ENCODE measurements at regions not wholly inside any gene's neighbourhood (a gene's known extent, or its start where the extent isn't known, plus 50 kb on each side); places are given as distances from the start of the nearest gene placed in this dataset.

DNA sequence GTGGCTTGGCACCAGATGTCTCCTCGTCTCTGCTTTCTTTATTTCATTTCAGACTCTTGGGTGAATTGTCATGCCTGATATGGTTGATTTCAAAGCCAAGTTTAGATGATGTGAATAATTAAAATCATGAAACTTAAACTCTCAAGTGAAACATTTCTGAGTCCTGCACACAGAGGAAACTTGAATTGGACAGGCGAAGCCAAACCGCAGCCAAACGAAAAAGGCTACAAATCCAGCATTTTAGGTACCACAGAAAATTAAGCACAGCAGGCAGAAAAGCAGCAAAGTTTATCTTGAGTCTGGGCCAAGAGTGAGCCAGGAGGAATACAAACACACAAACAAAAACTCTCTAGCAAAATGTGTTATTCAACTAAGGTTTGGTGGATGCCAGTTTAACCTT lies 659.8 kb upstream of the KLF4 start:
- no peak overlapping the region for H2AFZ ChIP-seq (replicated peaks; ENCODE audit: low read length, poor library complexity)
- H2BK15ac ChIP-seq (ENCODE audit: low read depth, low read length), result no peak overlapping the region
- no peak overlapping the region for H2AK5ac ChIP-seq (ENCODE audit: low read depth, low read length)
- BruUV-seq (replicated peaks), result no TSS peak
- no peaks in the 10 kb centered on the region for H3K79me1 ChIP-seq (ENCODE audit: low read depth in 1 of 2, low read length in 2 of 2)
- no peak overlapping the region for H4K8ac ChIP-seq (ENCODE audit: low read depth in 2 of 2, low read length in 2 of 2)
- no peak overlapping the region for H2BK120ac ChIP-seq (ENCODE audit: low read depth, low read length)
- H3K9me1 ChIP-seq (ENCODE audit: insufficient read depth, low read length), result no peaks in the 10 kb centered on the region
- H3K4me2 ChIP-seq (ENCODE audit: low read depth, low read length), result no peak overlapping the region
- no peak overlapping the region for H3K27ac ChIP-seq (ENCODE audit: insufficient read depth, low read length)
- H2BK20ac ChIP-seq (ENCODE audit: low read depth, low read length), result no peak overlapping the region
- H3K9ac ChIP-seq (ENCODE audit: low read depth, low read length), result no peak overlapping the region
- no peak overlapping the region for H2BK5ac ChIP-seq (ENCODE audit: low read depth, low read length, poor library complexity, severe bottlenecking)
- no peak overlapping the region for H4K91ac ChIP-seq (ENCODE audit: insufficient read depth, low read depth, low read length)
- peaks cover 2% of the 10 kb centered on the region; the same call in 1 of the 2 replicates for H3K9me3 ChIP-seq (ENCODE audit: control insufficient read depth, insufficient read depth, low read length)
- H4K5ac ChIP-seq (ENCODE audit: low read depth, low read length), result no peak overlapping the region
- intact Hi-C loops (cut with micrococcal nuclease), result no loop called here
- H3K4me3 ChIP-seq (ENCODE audit: insufficient read depth, low read depth, low read length), result no peak overlapping the region
- H3K36me3 ChIP-seq (ENCODE audit: control insufficient read depth, insufficient read depth, low read length), result no peaks in the 10 kb centered on the region
- TF ChIP-seq MAZ (IDR thresholded peaks at IDR 0.05; ENCODE audit: borderline replicate concordance, low read depth, low read length) (no peak), MAFK (IDR thresholded peaks at IDR 0.05; ENCODE audit: low read depth, low read length) (no peak), SMC3 (IDR thresholded peaks at IDR 0.05; ENCODE audit: low read depth, low read length) (no peak), NFE2L2 (IDR thresholded peaks at IDR 0.05; ENCODE audit: low read depth, low read length) (no peak), FOS (IDR thresholded peaks at IDR 0.05; ENCODE audit: low read depth, low read length) (no peak), RFX5 (IDR thresholded peaks at IDR 0.05; ENCODE audit: low read depth, low read length) (no peak), BHLHE40 (IDR thresholded peaks at IDR 0.05; ENCODE audit: low read depth, low read length) (no peak), RAD21 (IDR thresholded peaks at IDR 0.05; ENCODE audit: low read length) (no peak), CHD1 (IDR thresholded peaks at IDR 0.05; ENCODE audit: low read depth, low read length) (no peak)
- TF ChIP-seq, protein P1, sequence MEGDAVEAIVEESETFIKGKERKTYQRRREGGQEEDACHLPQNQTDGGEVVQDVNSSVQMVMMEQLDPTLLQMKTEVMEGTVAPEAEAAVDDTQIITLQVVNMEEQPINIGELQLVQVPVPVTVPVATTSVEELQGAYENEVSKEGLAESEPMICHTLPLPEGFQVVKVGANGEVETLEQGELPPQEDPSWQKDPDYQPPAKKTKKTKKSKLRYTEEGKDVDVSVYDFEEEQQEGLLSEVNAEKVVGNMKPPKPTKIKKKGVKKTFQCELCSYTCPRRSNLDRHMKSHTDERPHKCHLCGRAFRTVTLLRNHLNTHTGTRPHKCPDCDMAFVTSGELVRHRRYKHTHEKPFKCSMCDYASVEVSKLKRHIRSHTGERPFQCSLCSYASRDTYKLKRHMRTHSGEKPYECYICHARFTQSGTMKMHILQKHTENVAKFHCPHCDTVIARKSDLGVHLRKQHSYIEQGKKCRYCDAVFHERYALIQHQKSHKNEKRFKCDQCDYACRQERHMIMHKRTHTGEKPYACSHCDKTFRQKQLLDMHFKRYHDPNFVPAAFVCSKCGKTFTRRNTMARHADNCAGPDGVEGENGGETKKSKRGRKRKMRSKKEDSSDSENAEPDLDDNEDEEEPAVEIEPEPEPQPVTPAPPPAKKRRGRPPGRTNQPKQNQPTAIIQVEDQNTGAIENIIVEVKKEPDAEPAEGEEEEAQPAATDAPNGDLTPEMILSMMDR (conservative IDR thresholded peaks at IDR 0.05; ENCODE audit: low read depth, low read length), result no peak
- ATAC-seq (ENCODE audit: low read depth) (no peak), DNase-seq (no peak)
- ChIA-PET POLR2A (ENCODE audit: unreplicated experiment) (interaction anchor here (0.6 kb wide), 1 partner anchor 808 kb away, joined by 3 read pairs; no protein-coding TSS in a partner anchor), CTCF (no interaction called here)
- dilution Hi-C loops (cut with HindIII; ENCODE audit: low sequenced_read_pairs, unreplicated experiment), result no loop called here
- no peak overlapping the region for H3K14ac ChIP-seq (replicated peaks; ENCODE audit: low read depth, low read length)
- no peaks in the 10 kb centered on the region; the same call in 1 of the 2 replicates for H3K4me1 ChIP-seq (ENCODE audit: control insufficient read depth, insufficient read depth, low read length)
- H4K20me1 ChIP-seq (ENCODE audit: insufficient read depth, low read length), result no peaks in the 10 kb centered on the region
- no peaks in the 10 kb centered on the region for H3K27me3 ChIP-seq (ENCODE audit: control insufficient read depth, insufficient read depth, low read length)
- H3K4ac ChIP-seq (ENCODE audit: low read depth, low read length), result no peak overlapping the region
- H3K23ac ChIP-seq (ENCODE audit: low read depth, low read length), result no peak overlapping the region
- H2AK9ac ChIP-seq (replicated peaks; ENCODE audit: low read depth, low read length, poor library complexity), result no peak overlapping the region
- in situ Hi-C loops (cut with MboI; ENCODE audit: low sequenced_read_pairs), result no loop called here
- H3K56ac ChIP-seq (ENCODE audit: extremely low read depth, insufficient read depth, low read length), result no peak overlapping the region
- H3K18ac ChIP-seq (ENCODE audit: low read depth, low read length), result no peak overlapping the region
- WGBS, 2 experiments (ENCODE audit: extremely low coverage in 2 of 2, insufficient read length in 1 of 2), result 100% methylated on average over 1 of the region's 4 CpGs; no CpG with 5 or more reads in 1 of the 2 experiments
